GM12878 (cell line): ENCODE measurements at regions not wholly inside any gene's neighbourhood (a gene's known extent, or its start where the extent isn't known, plus 50 kb on each side); places are given as distances from the start of the nearest gene placed in this dataset.

Experiments used
- BHLHE40 ChIP-seq, 2 experiments: fragments of 450-650 bp in 1 of 2; IDR thresholded peaks; 2 replicates each; pipeline ENCODE4 v1.6.1; 2011 to 2017; ENCODE audit warnings: low read depth in 2 of 2, borderline replicate concordance in 1 of 2, improper control_type of control experiment in 1 of 2, low read length in 1 of 2, mild to moderate bottlenecking in 1 of 2
- CTCF ChIP-seq, 3 experiments: IDR thresholded peaks in 2 of 3; conservative IDR thresholded peaks in 1 of 3; 2 replicates each; pipeline ENCODE4 v1.5.1; 2011; ENCODE audit warnings: low read depth in 3 of 3, low read length in 3 of 3, mild to moderate bottlenecking in 3 of 3, control low read depth in 2 of 3, moderate library complexity in 2 of 3, inconsistent platforms in 1 of 3, mixed read lengths in 1 of 3; ENCODE audit not compliant: control insufficient read depth in 2 of 3, insufficient read depth in 1 of 3; ENCODE audit errors: extremely low read depth in 1 of 3
- E4F1 ChIP-seq: fragments of 450-650 bp; IDR thresholded peaks from 2 replicates; pipeline ENCODE4 v1.6.1; 2018; ENCODE audit warnings: borderline replicate concordance, mild to moderate bottlenecking; ENCODE audit not compliant: partially characterized antibody
- NR2C2 ChIP-seq: IDR thresholded peaks from 2 replicates; pipeline ENCODE4 v1.6.1; 2011; ENCODE audit warnings: borderline replicate concordance, low read depth; ENCODE audit not compliant: control insufficient read depth, insufficient read length
- SRF ChIP-seq, 2 experiments: IDR thresholded peaks; 2 replicates each; pipeline ENCODE4 v1.6.1; 2011; ENCODE audit warnings: low read depth in 2 of 2, low read length in 2 of 2, mild to moderate bottlenecking in 1 of 2, moderate library complexity in 1 of 2
- YY1 ChIP-seq: IDR thresholded peaks from 2 replicates; pipeline ENCODE4 v1.6.1; 2011; ENCODE audit warnings: low read depth, mild to moderate bottlenecking, low read length

- no peak for TF ChIP-seq BHLHE40 (IDR thresholded peaks at IDR 0.05; ENCODE audit: borderline replicate concordance in 1 of 2, low read depth in 2 of 2, low read length in 1 of 2)
- no peak for TF ChIP-seq SRF (IDR thresholded peaks at IDR 0.05; ENCODE audit: low read depth in 2 of 2, low read length in 2 of 2)
- no peak for TF ChIP-seq YY1
- TF ChIP-seq CTCF (IDR thresholded peaks at IDR 0.05 in 2 of 3, conservative IDR thresholded peaks at IDR 0.05 in 1 of 3; ENCODE audit: control insufficient read depth in 2 of 3, extremely low read depth in 1 of 3, insufficient read depth in 1 of 3, low read depth in 3 of 3, low read length in 3 of 3), result no peak
- TF ChIP-seq NR2C2, result no peak
- TF ChIP-seq E4F1, result no peak
Observed at GRCh38 chr2:897091-897490, 53.6 kb upstream of the SNTG2 start.
